Esophagus squamous epithelium (tissue), 4 donors: ENCODE measurements at regions not wholly inside any gene's neighbourhood (a gene's known extent, or its start where the extent isn't known, plus 50 kb on each side); places are given as distances from the start of the nearest gene placed in this dataset.

Experiments
- CTCF ChIP-seq, 6 experiments: fragments of 450-650 bp in 4 of 6; fragments of 200-600 bp in 2 of 6; sonication (generic) in 2 of 6; IDR thresholded peaks; one replicate each; pipeline ENCODE4 v1.5.1; 2016 to 2019; ENCODE audit warnings: antibody characterized with exemption in 6 of 6, mild to moderate bottlenecking in 4 of 6, moderate library complexity in 4 of 6
- POLR2A ChIP-seq, 4 donors: fragments of 450-650 bp; IDR thresholded peaks; one replicate each; pipeline ENCODE4 v1.6.1; 2017; ENCODE audit warnings: antibody characterized with exemption in 4 of 4, mild to moderate bottlenecking in 4 of 4, moderate library complexity in 3 of 4

GRCh38 chr5:166276006-166276405 lies 2015.4 kb upstream of the WWC1 start:
- TF ChIP-seq CTCF (IDR thresholded peaks at IDR 0.05), result no peak
- no peak for TF ChIP-seq POLR2A (IDR thresholded peaks at IDR 0.05)
